Activated CD8-positive, alpha-beta memory T cell treated with anti-CD3 and anti-CD28 coated beads, Interleukin-2, amount 50 U/mL, for 48 hours (primary cell): ENCODE measurements at regions not wholly inside any gene's neighbourhood (a gene's known extent, or its start where the extent isn't known, plus 50 kb on each side); places are given as distances from the start of the nearest gene placed in this dataset.

Source experiments
- DNase-seq: peaks from one replicate; pipeline ENCODE4 v3.0.0-alpha.2; 2020

GRCh38 chr9:1337169-1337568, 287.0 kb downstream of the DMRT2 start:
- DNase-seq, result no peak

GRCh38 chr9:1340390-1340789, 290.2 kb downstream of the DMRT2 start:
- DNase-seq, result no peak

DNA sequence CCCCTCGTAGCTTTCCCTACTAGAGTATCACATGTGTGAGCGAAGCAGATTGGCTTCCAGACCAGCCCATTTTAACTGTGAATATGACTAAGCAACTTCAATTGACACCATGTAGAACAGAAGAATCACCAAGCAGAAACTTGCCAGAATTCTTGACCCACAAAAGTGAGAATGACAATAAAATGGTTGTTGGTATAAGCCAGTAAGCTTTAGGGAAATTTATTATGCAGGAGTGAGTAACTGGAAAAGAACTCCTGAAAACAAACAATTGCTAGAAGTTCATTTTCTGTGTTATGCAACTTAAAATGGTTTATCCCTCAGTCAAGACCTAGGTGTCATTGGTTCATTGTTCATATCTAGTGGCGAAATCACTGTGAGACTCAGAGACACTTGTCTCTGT, 303.1 kb downstream of the DMRT2 start:
- no peak for DNase-seq

GRCh38 chr9:1354086-1354485, 303.9 kb downstream of the DMRT2 start:
- DNase-seq, result no peak

GRCh38 chr9:1354606-1355005, 304.4 kb downstream of the DMRT2 start:
- DNase-seq, result no peak

DNA sequence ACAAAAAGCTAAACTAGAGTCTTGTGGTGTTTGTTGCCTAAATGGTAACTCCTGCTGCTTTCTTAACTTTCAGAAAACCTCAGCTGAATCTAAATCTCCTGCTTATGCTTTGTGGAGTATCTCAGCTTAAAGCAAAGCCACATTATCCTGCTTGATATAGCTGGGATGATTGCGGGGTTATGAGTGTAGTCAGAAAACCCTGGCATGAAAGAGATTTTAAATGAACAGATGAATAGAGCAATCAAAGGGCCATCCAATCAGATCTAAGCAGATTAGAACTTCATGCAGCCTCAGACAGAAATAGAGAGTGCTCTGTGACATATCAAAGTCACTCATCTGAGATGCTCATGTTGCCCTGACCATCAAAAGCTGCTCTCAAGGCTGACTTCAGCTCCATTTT, 305.5 kb downstream of the DMRT2 start:
- no peak for DNase-seq

DNA sequence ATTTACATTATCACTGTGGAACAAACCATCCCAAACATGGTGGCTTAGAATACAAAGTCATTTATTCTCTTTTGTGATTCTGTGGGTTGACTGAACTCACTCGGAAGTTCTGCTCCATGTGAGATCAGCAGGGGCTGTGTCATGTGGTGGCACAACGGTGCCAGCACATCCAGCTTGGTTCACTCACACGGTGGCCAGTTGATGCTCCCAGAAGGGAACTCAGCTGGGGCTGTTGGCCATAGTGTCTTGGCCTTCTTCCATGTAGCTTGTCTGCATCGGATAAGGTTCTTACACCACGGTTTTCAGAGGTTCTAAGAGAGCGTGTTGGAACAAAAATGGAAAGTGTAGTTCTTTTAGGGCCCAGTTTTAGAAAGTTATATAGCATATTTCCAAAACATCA, 312.7 kb downstream of the DMRT2 start:
- no peak for DNase-seq

DNA sequence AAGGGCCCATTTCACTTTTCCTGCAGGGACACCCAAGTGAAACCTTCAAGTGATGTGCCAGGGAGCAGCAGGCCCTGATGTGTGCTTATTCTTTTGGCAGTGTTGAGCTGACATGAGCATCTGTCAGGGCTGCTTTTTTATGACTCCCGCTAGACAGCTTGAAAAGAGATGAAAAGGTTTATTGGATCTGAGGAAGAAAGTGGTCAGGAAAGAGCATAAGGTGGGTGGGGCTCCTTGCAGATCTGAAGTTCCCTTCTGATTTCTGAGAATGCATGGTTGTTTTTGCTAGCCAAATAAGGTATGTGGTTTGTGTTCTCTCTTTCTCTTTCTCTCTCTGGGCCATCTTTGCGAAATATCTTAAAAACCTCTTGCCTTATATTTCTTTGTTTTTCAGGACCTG, 316.1 kb downstream of the DMRT2 start:
- DNase-seq, result no peak

DNA sequence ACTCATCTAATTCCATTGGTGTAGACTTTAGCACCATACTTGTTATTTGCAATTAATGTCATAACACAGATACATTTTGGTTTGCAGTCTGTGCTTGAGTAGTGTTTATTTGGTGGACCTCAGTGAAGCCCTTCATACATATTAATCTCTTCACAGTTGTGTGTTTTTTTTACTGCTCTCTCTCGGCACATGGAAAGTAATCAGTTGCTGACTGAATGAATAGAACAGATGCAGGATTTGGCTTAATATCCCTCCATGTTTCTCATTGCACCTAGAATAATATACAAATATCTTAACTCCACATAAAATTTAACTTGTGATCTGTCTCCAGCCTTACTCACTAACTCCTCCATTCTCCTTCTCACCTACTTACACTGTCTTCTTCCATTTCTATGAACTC, 319.1 kb downstream of the DMRT2 start:
- no peak for DNase-seq

- no peak for DNase-seq
Observed at GRCh38 chr9:1373445-1373844, 323.3 kb downstream of the DMRT2 start.

DNA sequence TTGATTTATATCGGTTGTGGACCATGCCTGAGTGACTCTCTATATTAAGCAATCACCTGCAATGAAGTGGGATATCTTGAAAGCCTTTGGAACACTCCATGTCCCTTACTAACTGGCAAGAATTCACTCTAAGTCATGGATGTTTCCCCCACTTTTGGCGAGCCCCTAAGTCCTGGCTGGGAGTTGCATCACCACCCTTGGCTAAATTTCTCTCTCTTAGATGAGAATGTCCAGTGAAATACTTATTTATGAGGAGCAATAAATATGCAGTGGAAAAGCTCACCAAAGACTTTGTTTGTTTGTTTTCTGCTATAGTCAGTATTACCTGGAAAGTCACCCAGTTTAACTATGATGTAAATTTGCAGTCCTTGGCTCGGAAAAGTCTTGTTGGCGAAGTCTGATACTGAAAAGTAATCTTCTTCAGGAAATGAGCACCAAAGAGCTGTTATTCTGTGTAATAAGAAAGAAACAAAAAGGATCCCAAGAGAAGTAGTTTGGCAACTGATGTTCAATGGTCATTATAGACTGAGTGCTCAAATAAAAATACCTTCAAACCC, 333.8 kb downstream of the DMRT2 start:
- DNase-seq, result no peak

DNA sequence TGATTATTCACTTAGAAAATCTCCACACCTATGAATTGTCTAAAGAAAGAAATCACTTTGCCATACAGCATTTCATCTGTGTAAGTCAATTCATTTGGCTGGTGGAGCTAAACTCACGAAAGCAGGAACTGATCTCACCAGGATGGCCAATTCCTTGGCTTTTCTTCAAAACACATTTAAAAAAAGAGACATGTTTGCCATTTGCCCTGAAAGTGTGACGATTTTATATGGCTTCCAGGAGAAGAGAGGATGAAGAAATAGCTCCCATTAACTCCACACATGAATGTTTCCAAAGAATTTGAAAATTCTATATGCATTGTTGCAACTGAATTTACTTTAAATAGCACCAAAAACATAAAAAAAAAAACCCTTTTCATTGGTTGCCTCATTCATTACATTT, 334.7 kb downstream of the DMRT2 start:
- DNase-seq, result no peak

DNA sequence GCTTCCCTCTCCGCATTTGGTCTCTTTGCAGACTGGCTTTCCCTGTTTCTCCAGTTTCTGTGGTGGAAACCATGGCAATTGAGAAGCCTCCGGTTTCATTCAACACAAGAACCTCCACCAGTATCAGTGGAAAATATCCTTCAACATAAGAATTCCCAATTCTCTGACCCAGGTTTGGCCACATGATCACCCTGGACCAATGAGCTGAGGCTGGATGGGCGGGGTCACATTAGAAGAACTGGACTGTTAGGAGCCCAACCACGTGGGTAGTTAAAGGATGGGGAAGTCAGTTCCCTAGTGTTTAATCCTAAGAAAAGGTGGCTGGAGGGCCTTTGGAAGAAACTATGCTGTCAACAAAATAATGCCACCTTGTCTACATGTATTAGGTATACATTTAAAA, 336.3 kb downstream of the DMRT2 start:
- DNase-seq, result no peak

GRCh38 chr9:1388216-1388615, 338.1 kb downstream of the DMRT2 start:
- no peak for DNase-seq

GRCh38 chr9:1400983-1401382, 350.8 kb downstream of the DMRT2 start:
- no peak for DNase-seq

GRCh38 chr9:1404940-1405339, 354.8 kb downstream of the DMRT2 start:
- no peak for DNase-seq

- no peak for DNase-seq
Observed at GRCh38 chr9:1411826-1412225, 361.7 kb downstream of the DMRT2 start.

DNA sequence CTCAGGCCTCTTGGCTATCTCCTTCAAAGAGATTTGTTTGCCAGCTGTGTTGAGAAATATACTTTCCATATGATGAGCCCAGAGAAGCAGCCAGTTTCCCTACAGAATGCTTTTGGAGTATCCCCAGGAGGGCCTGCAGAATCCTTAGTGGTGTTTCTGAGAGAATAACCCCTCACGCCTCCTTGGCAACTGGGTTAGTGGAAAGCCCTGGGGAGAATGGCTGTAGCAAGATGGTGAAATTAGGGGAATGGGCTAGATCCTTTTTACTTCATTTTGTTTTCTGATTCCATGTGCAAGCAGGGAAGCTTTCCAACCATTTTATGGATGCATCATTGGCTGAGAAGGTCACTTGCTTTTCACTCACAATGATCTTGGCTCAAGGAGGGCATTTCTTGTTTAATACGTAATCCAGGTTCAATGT, 364.6 kb downstream of the DMRT2 start:
- no peak for DNase-seq

DNA sequence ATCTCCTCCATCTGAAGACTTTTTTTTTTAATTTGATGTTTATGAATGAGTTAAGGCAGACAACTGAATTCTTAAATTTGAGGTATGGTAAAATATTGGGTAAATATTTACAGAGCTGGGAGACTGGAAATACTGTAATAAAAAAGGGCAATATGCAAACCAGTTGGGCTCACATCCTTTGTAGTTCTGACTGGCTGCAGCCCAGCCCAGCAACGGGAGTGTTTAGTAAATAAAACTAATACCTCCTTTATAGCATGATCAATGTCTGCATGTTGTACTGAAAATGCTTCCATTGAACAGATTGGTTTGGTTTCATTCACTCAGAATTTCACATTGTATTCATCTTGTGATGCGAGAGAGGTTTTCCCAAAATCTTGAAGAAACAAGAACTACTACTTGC, 365.0 kb downstream of the DMRT2 start:
- DNase-seq, result no peak

DNA sequence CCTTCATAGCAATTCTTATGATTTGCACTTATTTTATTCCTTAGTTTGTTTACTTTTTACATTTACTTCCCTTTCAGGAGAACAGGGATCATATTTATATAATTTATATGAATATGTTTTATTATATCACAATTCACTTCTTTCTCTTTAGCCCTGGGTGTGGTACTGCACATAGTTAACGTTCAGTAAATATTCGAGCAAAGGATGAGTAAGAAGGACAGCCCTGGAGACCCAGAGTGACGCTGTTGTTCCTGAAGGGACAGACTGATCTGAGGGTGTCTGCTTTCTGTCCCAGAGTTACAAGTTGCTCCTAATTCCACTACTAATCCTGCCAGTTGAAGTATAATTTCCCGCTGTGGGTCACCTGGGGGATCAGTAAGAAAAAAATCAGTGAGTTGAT, 366.1 kb downstream of the DMRT2 start:
- no peak for DNase-seq

GRCh38 chr9:1421436-1421835, 371.3 kb downstream of the DMRT2 start:
- no peak for DNase-seq

GRCh38 chr9:1427875-1428274, 377.7 kb downstream of the DMRT2 start:
- no peak for DNase-seq

- no peak for DNase-seq
Observed at GRCh38 chr9:1429297-1429696, 379.1 kb downstream of the DMRT2 start.

DNA sequence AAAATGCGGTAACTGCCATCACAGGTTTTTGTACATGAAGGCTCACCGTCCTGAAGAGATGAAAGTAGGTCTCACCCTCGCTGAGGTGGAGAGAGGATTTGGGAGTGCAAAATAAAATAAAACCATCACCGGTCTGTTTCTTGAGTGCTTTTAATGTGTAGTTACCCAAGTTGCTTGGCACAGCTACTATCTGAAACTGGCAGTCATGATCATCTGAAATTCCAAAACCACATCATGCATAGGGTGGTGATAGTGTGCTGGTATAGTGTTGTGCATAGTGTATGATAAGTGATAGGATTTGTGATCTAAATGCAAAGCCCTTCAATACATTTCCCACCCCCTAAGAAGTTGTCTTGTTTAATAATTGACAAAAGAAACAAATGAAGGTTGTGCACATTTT, 381.3 kb downstream of the DMRT2 start:
- no peak for DNase-seq

DNA sequence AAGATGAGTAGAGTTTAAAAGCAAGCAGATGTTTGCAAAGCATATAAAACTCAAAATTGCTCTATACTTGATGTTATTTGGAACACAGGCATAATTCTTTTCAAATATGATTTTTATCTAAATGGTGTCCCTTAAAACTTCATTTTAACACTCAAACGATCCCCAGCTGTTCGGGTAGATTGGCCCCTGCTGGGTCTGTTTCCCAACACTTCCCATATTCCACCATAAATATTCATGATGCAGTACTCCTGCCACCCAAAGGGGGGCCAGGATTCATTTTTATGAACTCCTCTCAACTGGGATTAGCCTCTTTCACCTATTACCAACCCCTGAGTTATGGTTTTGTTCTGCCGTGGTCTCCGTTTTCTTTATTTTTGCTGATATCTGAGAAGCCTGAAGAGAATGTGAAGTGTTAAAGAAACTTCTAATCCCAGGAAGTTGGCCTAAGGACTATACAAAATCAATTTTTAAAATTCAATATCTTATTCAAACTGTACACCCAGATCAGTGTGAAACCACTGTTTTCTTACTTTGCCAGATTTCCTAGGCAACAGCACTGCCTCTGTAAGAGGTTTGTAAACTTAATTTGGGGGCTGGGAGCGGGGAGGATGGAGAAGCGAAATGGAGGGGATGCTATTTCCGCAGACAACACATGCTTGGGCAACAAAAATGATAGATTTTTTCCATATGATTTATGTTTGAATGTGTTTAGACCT, 384.1 kb downstream of the DMRT2 start:
- DNase-seq, result no peak
